Right atrium auricular region (tissue), 2 donors: ENCODE measurements at regions not wholly inside any gene's neighbourhood (a gene's known extent, or its start where the extent isn't known, plus 50 kb on each side); places are given as distances from the start of the nearest gene placed in this dataset.
"Not testable (repeated sequence)": the region's sequence is repeated elsewhere in the genome, so short reads cannot be mapped to it uniquely, and the experiment has no call there.

Experiments
- DNase-seq: peaks from one replicate; pipeline ENCODE4 v3.0.0-alpha.2; 2019; ENCODE audit warnings: low spot score
- H3K27ac ChIP-seq, 2 donors: fragments of 200-600 bp; sonication (generic); 1 replicate in 1 of 2; 2 replicates in 1 of 2; pipeline ENCODE4 v1.5.1; 2016 to 2019
- H3K27me3 ChIP-seq, 2 donors: fragments of 200-600 bp; sonication (generic); one replicate each; pipeline versions ENCODE4 v1.5.1 to v1.6.0; 2017 to 2019
- H3K36me3 ChIP-seq: fragments of 200-600 bp; sonication (generic); one replicate; pipeline ENCODE4 v1.5.1; 2016
- H3K4me1 ChIP-seq, 2 donors: fragments of 200-600 bp; sonication (generic); one replicate each; pipeline versions ENCODE4 v1.5.1 to v1.6.0; 2017 to 2019
- H3K4me3 ChIP-seq, 2 donors: fragments of 200-600 bp; sonication (generic); 1 replicate in 1 of 2; 2 replicates in 1 of 2; pipeline ENCODE4 v1.5.1; 2017 to 2019; ENCODE audit warnings: mild to moderate bottlenecking in 1 of 2, moderate library complexity in 1 of 2
- H3K9me3 ChIP-seq, 2 donors: fragments of 200-600 bp; sonication (generic); one replicate each; pipeline ENCODE4 v1.5.1; 2019
- CTCF ChIP-seq, 2 donors: fragments of 200-600 bp; sonication (generic); IDR thresholded peaks; one replicate each; pipeline ENCODE4 v1.5.1; 2019; ENCODE audit warnings: antibody characterized with exemption in 2 of 2

- H3K9me3 ChIP-seq: peaks cover 0 to 2% of the 10 kb centered on the region in 2 donors
- H3K4me3 ChIP-seq: no peak overlapping the region
- no peaks in the 10 kb centered on the region for H3K27me3 ChIP-seq
- H3K27ac ChIP-seq: no peak overlapping the region
- no peaks in the 10 kb centered on the region for H3K36me3 ChIP-seq
- DNase-seq: no peak
- TF ChIP-seq CTCF (IDR thresholded peaks at IDR 0.05): no peak
- peaks cover 0 to 18% of the 10 kb centered on the region in 2 donors for H3K4me1 ChIP-seq
Observed at GRCh38 chr6:167748458-167749379, 78.0 kb upstream of the AFDN start.

GRCh38 chr6:167750956-167751358 lies 75.8 kb upstream of the AFDN start:
- H3K4me3 ChIP-seq: no peak overlapping the region
- no peaks in the 10 kb centered on the region for H3K36me3 ChIP-seq
- H3K27ac ChIP-seq: peak overlapping the region; percentile 9 to 69
- no peaks in the 10 kb centered on the region for H3K9me3 ChIP-seq
- no peak for DNase-seq
- H3K4me1 ChIP-seq: peaks cover 0 to 18% of the 10 kb centered on the region in 2 donors
- H3K27me3 ChIP-seq: no peaks in the 10 kb centered on the region
- no peak for TF ChIP-seq CTCF (IDR thresholded peaks at IDR 0.05)

- H3K27ac ChIP-seq: peak overlapping the region; percentile 9 to 69
- no peak overlapping the region for H3K4me3 ChIP-seq
- no peaks in the 10 kb centered on the region for H3K36me3 ChIP-seq
- H3K9me3 ChIP-seq: no peaks in the 10 kb centered on the region
- peaks cover 0 to 18% of the 10 kb centered on the region in 2 donors for H3K4me1 ChIP-seq
- DNase-seq: no peak
- no peak for TF ChIP-seq CTCF (IDR thresholded peaks at IDR 0.05)
- no peaks in the 10 kb centered on the region for H3K27me3 ChIP-seq
Observed at GRCh38 chr6:167751579-167752115, 75.1 kb upstream of the AFDN start.

- not testable (repeated sequence) for DNase-seq, H3K27me3 ChIP-seq, H3K27ac ChIP-seq, H3K36me3 ChIP-seq, H3K4me3 ChIP-seq, H3K9me3 ChIP-seq
- H3K4me1 ChIP-seq: peaks cover 0 to 18% of the 10 kb centered on the region in 2 donors
Observed at GRCh38 chr6:167753281-167753680, 73.4 kb upstream of the AFDN start.

GRCh38 chr6:167754691-167755090 lies 72.0 kb upstream of the AFDN start:
- no peak for DNase-seq
- H3K9me3 ChIP-seq: no peaks in the 10 kb centered on the region
- H3K27me3 ChIP-seq: no peaks in the 10 kb centered on the region
- no peak overlapping the region for H3K27ac ChIP-seq
- TF ChIP-seq CTCF (IDR thresholded peaks at IDR 0.05): no peak
- H3K4me1 ChIP-seq: peaks cover 0 to 18% of the 10 kb centered on the region in 2 donors
- no peak overlapping the region for H3K4me3 ChIP-seq
- H3K36me3 ChIP-seq: no peaks in the 10 kb centered on the region

- peaks cover 0 to 14% of the 10 kb centered on the region in 2 donors for H3K4me1 ChIP-seq
- no peak overlapping the region for H3K27ac ChIP-seq
- DNase-seq: no peak
- no peaks in the 10 kb centered on the region for H3K9me3 ChIP-seq
- TF ChIP-seq CTCF (IDR thresholded peaks at IDR 0.05): no peak
- H3K27me3 ChIP-seq: no peaks in the 10 kb centered on the region
- H3K4me3 ChIP-seq: no peak overlapping the region
- no peaks in the 10 kb centered on the region for H3K36me3 ChIP-seq
Observed at GRCh38 chr6:167755461-167755860, 71.2 kb upstream of the AFDN start.
